NCI-H1417 (cell line): ENCODE measurements at regions not wholly inside any gene's neighbourhood (a gene's known extent, or its start where the extent isn't known, plus 50 kb on each side); places are given as distances from the start of the nearest gene placed in this dataset.
A peak's percentile ranks its signal among the peaks of the same experiment; 100 is the strongest.

Experiments
- DNase-seq, 3 experiments: peaks; one replicate each; lab custom pipeline; 2025; lab: John Stamatoyannopoulos, UW

DNA sequence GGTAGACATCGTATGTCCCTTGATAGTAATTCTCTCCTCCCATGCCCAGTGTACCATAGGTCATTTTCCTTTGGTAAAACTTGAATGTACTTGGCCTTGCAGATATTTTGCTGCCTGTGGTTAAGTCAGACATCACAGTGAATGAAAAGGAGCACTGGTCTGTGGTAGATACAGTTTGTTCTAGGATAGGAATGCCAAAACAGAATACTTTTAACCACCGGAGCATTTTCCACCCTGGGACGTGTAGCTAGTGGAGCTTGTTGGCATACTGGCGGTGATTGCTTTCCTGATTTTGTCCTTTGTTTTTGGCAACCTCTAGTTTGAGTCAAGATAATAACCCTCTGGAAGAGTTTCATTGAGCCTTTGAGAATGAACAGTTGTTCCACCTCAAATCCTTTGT is 92.0 kb upstream of the BMPER start:
- DNase-seq, result no peak

DNA sequence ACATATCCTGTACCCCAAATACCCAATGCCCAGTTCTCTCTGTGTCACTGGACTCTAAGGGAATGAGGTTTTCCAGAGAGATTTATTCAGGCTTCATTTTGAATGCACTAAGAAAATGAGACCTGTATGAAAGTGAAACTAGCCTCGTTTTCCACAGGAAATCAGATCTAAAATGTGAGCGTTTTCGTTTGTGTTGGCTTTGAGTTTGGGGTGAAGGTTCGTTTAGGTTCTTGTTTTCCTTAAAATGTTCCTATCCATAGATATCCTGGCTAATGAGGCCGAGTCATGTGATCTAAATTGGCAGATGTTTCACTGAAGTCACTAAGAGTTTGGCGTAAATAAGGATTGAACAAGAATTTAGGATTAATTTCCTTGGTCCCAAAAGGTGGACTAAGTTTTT is 90.9 kb upstream of the BMPER start:
- no peak for DNase-seq

DNA sequence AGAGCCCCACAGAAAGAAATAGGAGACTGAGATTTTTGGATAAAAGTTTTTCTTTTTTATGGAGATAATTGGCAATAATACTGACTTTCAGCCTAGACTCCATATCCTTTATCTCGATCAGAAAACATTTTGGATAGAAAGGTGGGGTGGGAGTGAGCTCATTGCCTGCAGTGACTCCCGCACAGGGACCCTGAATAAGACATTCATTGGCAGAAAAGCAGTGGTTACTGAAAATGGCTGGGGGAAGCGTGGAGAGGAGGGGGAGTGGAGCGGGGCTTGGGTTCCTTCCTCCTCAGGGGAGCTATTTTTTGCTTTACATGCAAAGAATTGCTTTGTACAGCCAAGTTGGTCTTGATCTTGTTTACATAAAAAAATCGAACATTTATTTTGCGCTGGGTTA is 90.4 kb upstream of the BMPER start:
- DNase-seq, result no peak

DNA sequence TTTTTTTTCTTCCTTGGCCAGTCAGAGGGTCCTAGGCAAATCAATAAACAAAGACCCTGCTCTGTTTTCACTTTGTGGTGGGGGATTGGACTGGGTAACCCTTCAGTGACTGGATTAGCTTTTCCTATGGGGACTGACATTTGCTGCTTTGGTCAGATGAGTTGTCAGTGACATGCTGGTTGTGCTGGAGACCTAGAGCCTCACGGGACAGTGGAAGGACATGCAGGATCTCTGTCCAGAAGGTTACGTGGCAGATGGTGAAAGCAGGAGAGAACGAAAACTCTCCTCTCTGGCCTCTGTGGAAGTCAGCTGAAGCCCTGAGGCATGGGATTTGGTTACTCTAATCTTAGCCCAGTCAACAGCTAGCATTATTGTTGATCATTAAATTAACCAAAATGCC is 90.0 kb upstream of the BMPER start:
- peak in 1 of 3 experiments; percentile 46 for DNase-seq

DNA sequence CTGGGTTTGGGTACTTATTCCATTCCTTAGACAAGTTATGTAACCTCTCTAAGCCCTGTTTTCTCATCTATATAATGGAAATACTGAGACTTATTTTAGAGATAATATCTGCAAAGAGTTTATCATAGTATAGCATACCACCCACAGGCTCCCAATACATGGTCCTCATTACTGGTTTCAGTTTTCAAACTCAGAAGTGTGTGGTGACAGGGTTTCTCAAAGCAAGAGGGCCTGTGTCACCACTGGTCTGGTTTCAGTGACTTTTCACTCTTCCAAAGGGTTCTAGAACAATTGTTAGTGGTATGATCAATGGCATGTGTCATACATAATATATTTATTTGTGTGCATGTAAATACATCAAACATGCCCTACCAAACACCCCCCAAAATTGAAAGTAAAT is 89.2 kb upstream of the BMPER start:
- no peak for DNase-seq

DNA sequence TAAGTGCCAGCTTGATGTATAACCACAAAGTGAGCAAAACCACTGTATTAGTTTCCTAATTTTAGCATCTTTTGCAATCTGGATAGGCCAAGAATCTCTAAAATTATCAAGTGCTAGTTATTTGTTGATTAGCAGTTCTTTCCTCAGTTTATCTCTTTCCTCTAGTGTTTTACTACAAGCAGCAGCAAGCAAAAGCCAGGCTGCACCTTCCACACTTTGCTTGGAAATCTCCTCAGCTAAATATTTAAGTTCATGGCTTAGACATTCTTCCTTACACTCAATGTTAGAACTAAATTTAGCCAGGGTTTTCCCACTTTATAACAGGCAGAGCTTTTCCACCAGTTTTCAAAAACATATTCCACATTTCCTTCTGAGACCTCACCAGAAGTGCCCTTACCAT is 85.7 kb upstream of the BMPER start:
- no peak for DNase-seq

DNA sequence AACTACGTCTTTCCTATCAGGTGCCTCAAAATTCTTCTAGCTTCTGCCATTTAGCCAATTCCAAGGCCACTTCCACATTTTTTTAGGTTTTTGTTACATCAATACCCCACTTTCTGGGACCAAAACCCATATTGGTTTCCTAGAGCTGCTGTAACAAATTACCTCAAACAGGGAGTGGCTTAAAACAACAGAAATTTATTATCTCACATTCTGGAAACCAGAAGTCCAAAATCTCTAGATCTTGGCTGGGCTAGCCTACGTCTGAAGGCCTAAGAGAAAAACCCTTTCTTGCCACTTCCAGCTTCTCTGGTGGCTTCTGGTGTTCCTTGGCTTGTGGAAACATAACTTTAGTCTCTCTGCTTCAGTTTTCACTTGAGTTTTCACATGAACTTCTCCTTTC is 85.1 kb upstream of the BMPER start:
- no peak for DNase-seq

DNA sequence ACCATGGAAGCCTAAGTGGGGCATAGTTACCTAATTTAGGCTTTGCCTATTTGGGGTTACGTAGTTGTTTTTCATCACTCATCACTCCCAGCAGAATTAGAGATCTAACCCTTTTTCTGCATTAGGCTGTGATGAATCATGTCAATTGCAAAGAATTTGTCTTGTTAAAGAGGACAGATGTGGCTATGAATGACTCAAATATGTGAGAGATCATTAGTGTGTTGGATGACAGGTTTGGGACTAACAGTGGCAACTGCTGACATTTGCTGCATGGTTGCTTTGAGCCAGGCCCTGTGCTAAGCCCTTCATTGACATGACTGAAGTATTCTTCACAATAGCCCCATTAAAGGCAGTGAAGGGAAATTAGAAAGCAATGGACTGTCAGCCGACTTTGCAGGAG is 83.4 kb upstream of the BMPER start:
- no peak for DNase-seq

DNA sequence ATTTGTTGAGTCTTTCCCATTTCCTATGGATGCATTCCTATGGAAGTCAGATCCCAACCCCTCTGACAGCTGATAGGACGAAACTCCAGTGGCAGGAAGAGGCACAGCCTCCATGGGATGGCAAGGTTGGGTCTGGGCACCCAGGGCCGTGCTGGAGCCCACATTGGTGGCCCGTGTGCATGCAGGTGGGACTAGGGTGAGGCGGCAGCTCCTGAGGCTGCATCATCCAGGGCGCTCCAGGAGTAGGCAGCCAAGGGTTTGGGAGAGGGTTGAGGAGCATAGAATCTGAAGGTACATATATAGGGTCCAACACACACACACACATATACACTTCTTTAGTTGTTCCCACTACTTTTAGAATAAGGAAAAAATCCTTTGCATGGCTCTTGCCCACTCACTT is 81.4 kb upstream of the BMPER start:
- no peak for DNase-seq

DNA sequence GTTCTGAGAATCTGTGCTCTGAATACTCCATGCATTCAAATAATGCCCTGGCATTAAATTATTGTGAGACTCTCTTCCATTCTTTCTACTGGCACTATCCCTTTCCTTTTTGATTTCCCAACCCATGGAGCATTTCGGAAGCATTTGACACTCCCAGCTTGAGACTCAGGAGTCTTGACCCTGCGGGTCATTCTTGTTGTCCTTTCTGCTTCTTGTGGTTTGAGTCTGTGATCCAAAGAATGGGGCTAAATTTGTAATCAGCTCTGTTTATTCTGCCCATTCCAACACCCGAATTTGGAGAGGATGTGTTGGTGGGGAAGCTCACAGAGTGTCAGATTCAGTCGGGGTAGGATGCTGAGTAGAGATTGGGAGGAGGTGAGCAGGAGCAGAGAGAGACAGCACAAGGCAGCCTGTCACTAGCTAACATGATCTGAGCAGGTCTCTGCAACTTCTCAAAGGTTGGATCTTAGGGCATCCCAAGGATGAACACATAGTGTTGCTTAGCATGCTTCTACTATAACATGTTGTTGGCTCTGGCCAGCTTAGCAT is 80.4 kb upstream of the BMPER start:
- DNase-seq, result no peak

DNA sequence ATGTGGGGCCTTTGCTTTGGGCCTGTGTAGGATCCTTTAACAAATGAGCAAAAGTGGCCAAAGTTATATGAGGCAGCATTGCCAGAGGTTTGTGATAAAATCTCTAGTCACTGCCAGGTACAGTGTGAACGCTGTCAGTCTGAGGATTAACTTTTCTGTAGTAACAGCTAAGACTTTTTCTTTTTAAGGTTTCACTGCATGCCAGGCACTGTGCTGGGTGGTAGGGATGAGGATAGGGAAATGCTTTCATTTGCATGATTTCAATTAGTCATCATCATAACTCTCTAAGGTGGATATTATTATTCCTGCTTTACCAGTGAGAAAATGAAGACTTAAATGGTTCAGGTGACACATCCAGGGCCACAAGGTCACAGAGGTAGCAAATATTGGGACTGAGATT is 79.7 kb upstream of the BMPER start:
- DNase-seq, result no peak

DNA sequence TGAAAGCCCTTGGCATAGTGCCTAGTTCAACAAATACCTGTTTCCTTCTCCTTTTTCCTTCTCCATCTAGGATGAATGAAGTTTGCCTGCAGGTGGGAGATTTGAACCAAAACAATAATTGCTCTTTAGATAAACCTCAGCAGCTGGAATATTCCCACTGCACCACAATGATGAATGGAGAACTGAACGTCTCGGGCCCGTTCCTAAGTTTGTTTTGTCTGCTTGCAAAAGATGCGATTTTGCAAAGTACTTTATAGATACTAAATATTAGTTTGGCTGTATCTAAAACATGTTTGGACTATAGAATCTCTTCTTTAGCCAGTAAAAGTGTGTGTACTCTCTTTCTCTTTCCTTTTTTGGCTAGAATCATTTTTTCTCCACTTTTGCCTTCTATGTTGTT is 75.8 kb upstream of the BMPER start:
- DNase-seq, result no peak

DNA sequence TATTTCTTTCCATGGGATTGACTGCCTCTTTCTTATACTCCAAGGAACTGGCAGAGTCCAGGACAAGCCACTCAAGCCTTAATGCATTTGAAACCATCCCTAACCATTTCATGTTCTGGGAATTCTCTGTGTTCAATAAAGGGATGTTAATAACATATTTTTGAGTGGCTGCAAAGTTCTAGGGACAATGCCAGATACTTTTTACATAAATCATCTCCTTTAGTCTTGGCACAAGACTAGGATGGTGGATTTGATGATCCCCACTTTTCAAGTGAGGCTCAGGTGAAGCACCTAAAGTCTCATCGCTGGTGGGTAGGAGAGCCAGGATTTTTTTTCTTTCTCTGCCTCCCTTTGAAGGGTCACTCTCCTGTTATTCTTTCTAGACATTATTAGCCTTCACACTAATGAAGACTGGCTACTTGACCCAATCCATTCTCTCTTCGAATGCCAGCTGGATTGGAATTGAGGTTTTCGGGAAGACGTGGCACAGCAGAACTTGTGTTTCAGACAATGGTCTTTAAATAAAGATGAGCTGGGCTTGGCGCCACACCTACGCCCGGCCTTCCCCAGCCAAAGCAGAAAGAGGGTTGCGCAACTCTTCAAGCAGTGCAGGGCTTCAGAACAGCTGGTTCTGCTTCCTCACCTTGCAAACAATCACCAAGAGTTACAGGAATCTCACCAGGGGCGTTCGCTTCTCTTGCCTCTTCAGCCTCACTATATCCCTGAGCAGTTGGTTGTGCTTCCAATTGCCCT is 73.8 kb upstream of the BMPER start:
- no peak for DNase-seq

DNA sequence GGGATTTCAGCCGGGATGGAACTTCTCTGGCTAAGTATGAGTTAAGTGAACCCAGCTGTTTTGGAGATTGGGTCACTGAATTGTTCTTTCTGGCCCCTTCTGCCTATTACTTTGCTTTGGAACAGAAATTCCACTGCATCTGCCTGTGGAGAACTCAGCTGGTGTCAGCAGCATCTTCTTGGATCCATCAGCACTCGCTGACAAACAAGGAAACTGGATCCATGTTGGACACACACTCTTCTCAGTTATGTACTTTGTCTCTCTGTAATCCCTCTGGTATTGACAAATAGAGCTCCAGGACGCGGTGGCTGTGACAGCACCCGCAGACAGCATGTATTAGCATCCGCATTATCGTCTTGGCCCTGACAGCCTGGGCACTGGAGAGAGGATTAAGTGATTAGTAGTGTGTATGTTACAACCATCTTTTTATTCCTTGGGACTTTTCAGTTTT is 73.0 kb upstream of the BMPER start:
- no peak for DNase-seq

DNA sequence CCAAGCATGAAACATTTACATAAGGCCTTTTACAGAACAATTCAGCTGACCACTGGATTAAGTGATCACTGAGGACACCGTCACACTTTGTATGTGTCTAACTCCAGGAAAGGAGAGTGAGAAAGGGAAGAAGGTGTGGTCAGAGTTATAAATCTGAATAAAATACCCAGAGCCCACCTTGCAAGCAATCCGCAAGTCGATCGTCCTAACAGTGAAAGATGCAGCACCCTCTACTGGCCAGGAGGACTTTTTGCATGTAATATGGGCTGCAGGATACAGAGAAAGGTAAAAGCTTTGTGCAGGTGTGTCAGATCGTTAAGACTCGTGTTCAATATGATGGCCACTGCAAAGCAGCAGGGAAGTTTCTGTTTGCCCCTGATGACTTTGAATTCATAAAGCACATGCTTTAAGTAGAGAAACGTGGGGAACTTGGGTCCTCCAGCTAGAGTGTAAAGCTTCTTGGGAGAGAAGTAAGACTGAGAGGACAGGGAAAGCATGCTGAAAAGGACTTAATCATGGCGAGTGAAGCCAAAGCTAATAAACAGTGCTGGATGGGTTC is 68.5 kb upstream of the BMPER start:
- peak in 1 of 3 experiments; percentile 32 for DNase-seq

DNA sequence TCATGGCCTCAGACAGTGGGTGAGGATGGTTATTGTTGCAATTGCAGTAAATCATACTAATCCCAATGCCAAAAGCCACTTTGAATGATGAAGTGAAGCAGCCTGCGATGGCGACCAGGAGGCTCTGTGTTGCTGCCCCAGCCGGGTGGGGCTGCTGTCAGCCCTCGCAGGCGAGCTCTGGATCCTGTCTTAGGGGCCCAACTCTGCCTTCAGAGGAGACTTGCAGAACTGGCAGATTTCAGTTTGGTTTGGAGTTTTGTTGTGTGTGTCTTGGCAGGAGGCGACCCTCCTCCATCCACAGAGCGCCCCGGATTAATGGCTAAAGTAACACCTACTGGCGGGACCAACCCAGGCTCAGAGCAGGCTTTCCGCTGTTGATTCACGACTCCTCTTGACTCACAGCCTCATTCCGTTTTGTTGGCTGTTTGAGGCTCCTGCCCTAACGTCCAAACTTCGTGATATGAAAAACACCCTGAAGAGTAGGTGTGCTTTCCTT is 67.9 kb upstream of the BMPER start:
- no peak for DNase-seq

DNA sequence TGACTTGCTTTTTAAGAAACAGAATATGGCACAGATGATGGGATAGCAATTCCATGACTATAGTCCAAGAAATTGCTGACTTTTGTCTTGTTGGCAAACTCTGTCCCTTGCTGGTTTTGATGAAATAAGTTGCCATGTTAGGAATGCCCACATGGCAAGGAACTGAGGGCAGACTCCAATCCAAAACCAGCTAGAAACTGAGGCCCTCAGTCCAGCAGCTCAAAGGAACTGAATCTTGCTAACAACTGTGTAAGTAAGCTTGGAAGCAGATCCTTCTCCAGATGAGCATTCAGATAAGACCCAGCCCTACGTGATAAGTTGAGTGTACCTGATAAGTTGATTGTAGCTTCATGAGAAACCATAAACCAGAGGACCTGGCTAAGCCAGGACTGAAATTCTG is 64.3 kb upstream of the BMPER start:
- DNase-seq, result peak in 1 of 3 experiments; percentile 41

DNA sequence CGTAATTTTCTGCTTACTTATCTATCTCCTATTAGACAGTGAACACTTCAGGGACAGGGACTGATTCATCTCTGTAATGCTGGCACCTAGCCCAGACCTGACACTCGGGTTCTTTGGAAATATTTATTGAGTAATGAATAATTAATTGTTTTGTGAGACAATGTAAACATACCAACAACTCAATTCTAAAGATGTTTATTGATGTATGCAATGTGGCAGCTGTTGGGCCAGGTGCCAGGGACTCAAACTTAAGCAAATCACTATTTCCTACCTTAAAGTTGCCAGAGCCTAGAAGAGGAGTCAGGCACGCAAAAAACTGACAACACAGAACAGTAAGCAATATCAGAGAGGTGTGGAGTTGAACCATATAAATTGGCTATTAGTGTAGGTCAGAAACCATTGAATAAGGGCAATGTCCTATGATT is 63.6 kb upstream of the BMPER start:
- peak in 2 of 3 experiments; percentile 65 to 93 for DNase-seq

DNA sequence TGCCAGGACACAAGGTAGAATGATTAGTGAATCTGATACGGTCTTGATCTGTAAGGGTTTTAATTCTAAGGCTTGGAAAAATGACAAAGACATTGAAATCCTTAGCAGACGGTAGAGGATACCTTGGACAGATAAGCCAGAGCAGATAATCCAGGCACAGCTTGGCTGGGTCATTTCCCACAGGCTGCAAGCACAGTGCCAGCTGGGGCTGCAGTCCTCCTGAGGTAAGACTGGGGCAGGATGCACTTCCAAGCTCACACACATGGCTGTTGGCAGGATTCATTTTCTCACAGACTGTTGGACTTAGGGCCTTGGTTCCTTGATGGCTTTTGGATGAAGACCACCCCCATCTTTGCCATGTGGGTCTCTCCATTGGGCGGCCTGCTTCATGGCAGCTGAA is 63.2 kb upstream of the BMPER start:
- no peak for DNase-seq

DNA sequence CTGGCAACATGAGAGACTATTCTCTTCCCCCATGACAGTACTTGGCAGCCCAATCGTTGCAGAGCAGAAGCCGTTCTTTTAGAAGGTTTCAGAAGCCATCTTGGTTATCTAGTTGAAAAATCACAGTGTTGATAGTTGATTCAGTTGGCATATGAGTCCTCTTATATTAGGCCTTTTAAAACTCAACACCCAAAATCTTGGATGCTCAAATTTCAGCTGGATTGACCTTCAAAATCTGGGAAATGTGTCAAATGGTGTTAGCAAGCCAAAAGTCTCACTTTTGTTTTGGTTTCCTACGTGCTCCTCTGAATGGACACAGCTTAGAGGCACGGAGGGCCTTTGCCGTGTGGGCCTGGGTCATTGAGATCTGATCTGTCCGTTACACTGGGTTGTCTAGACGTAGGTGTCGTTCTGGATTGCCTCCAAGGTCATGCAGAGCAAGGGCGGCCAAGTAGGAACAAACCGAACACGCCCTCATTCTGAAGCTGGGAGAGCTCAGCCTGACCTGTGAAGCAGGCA is 59.3 kb upstream of the BMPER start:
- DNase-seq, result no peak

DNA sequence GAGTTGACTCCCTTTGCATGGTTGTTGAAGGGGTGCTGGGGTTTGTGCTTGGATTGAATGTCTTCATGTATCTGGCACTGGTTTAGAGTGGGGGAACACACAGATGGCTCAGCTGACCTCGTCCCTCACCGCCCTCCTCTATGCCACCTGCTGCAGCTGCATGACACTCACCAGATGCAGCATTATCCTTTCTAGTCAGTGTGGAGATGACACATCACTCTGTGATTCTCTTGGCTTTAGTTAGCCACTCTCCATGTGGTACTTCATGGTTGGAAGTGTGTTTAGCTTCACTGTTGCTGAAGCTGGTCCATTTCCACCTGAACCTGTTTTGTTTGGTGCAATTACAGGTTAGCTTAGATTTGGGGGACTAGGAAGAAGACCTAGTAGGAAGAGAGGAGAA is 56.3 kb upstream of the BMPER start:
- no peak for DNase-seq

DNA sequence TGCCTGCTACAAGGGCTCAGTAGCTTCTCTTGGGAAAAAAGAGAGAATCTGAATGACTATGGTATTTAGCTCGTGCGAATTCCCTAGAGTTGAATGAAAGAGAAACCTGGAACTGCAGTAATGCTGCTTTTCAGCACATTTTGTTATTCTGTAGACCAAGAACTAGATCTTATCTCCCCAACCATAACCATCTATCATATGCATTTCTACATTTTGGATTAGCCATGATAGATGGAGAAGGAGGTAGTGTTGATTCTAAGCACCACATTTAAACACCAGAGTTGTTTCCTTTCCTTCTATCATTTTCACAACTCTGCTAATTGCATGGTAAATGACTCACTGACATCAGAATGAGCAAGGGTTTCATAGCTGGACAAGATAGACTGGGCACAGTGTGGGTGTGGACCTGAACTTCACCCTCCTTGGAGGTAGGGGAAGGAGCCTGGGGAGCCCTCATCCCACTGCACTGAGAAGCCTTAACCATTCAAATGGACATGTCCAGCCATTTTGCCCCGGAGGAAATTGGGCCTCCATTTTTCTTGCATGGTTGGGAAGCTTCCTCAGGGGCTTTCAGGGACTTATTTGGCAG is 55.3 kb upstream of the BMPER start:
- no peak for DNase-seq

DNA sequence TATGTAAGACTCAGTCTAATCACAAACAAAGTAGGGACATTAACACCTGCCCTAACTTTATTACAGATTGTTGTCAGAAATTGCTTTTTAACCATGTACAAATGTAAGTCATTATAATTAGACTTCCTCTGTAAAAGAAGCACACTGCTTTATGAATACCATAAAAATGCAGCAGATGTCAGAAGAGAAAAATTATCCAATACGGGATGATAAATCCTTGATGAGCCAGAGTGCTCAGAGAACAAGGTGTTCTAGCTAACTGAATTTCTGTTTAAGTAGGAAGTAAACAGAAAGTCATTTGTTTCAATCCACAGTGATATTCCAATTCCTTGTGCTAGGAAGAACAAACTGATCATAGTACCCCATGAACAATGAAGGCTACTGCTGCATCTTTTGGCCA is 54.6 kb upstream of the BMPER start:
- DNase-seq, result no peak
